Central memory CD8-positive, alpha-beta T cell (primary cell): ENCODE measurements at regions not wholly inside any gene's neighbourhood (a gene's known extent, or its start where the extent isn't known, plus 50 kb on each side); places are given as distances from the start of the nearest gene placed in this dataset.
A peak's percentile ranks its signal among the peaks of the same experiment; 100 is the strongest.

ENCODE experiments used
- ATAC-seq: fragments of 150-1000 bp; cut with Tn5 transposase; replicated peaks from 2 replicates; pipeline ENCODE4 v1.10.0; 2022; ENCODE audit warnings: mild to moderate bottlenecking, moderate FRiP score, moderate number of reproducible peaks; ENCODE audit not compliant: poor library complexity, severe bottlenecking; ENCODE audit errors: extremely low read depth
- DNase-seq, 2 donors: peaks; one replicate each; pipeline ENCODE4 v3.0.0; 2021; ENCODE audit warnings: low spot score in 2 of 2
- H3K27ac Mint-ChIP-seq: one replicate; pipeline ENCODE4 v1.8.0; 2022; ENCODE audit warnings: low read depth, mild to moderate bottlenecking, moderate library complexity, mixed read lengths
- H3K27me3 Mint-ChIP-seq: one replicate; pipeline ENCODE4 v1.8.0; 2022; ENCODE audit warnings: mixed read lengths
- H3K36me3 Mint-ChIP-seq: one replicate; pipeline ENCODE4 v1.8.0; 2022; ENCODE audit warnings: mild to moderate bottlenecking, moderate library complexity, mixed read lengths; ENCODE audit not compliant: insufficient read depth
- H3K4me1 Mint-ChIP-seq: one replicate; pipeline ENCODE4 v1.8.0; 2022; ENCODE audit warnings: mixed read lengths
- H3K4me3 Mint-ChIP-seq: one replicate; pipeline ENCODE4 v1.8.0; 2022; ENCODE audit warnings: mild to moderate bottlenecking, moderate library complexity, mixed read lengths
- H3K9me3 Mint-ChIP-seq: one replicate; pipeline ENCODE4 v1.8.0; 2022; ENCODE audit warnings: mixed read lengths

GRCh38 chr1:98405581-98406074 is 255.9 kb upstream of the SNX7 start:
- no peaks in the 10 kb centered on the region for H3K27me3 Mint-ChIP-seq
- peak overlapping the region; percentile 52 for H3K4me3 Mint-ChIP-seq
- H3K4me1 Mint-ChIP-seq, result peaks cover 33% of the 10 kb centered on the region
- peak overlapping the region; percentile 85 for H3K27ac Mint-ChIP-seq
- ATAC-seq, result peak; percentile 62
- H3K9me3 Mint-ChIP-seq, result no peaks in the 10 kb centered on the region
- H3K36me3 Mint-ChIP-seq, result no peaks in the 10 kb centered on the region
- DNase-seq, result no peak

GRCh38 chr1:98404866-98405265 is 256.7 kb upstream of the SNX7 start:
- peak overlapping the region; percentile 85 for H3K27ac Mint-ChIP-seq
- H3K4me1 Mint-ChIP-seq, result peaks cover 33% of the 10 kb centered on the region
- DNase-seq (no peak), ATAC-seq (no peak)
- no peaks in the 10 kb centered on the region for H3K9me3 Mint-ChIP-seq
- no peaks in the 10 kb centered on the region for H3K27me3 Mint-ChIP-seq
- H3K36me3 Mint-ChIP-seq, result no peaks in the 10 kb centered on the region
- no peak overlapping the region for H3K4me3 Mint-ChIP-seq

- ATAC-seq, result no peak
- Mint-ChIP-seq H3K36me3 (no peaks in the 10 kb centered on the region), H3K4me1 (peaks cover 33% of the 10 kb centered on the region), H3K27ac (peak overlapping the region; percentile 63), H3K27me3 (no peaks in the 10 kb centered on the region), H3K9me3 (no peaks in the 10 kb centered on the region), H3K4me3 (no peak overlapping the region)
- no peak for DNase-seq
Observed at GRCh38 chr1:98403963-98404480, 257.5 kb upstream of the SNX7 start.

GRCh38 chr1:98402860-98403259 is 258.7 kb upstream of the SNX7 start:
- H3K4me3 Mint-ChIP-seq, result peak overlapping the region; percentile 28
- ATAC-seq (no peak), DNase-seq (no peak)
- H3K4me1 Mint-ChIP-seq, result peaks cover 44% of the 10 kb centered on the region
- no peaks in the 10 kb centered on the region for H3K36me3 Mint-ChIP-seq
- no peaks in the 10 kb centered on the region for H3K9me3 Mint-ChIP-seq
- no peaks in the 10 kb centered on the region for H3K27me3 Mint-ChIP-seq
- H3K27ac Mint-ChIP-seq, result peak overlapping the region; percentile 63

GRCh38 chr1:98400446-98400845 is 261.1 kb upstream of the SNX7 start:
- Mint-ChIP-seq H3K27me3 (no peaks in the 10 kb centered on the region), H3K9me3 (no peaks in the 10 kb centered on the region), H3K4me3 (no peak overlapping the region), H3K4me1 (peaks cover 41% of the 10 kb centered on the region), H3K27ac (no peak overlapping the region), H3K36me3 (no peaks in the 10 kb centered on the region)
- DNase-seq, result no peak
- ATAC-seq, result no peak

DNA sequence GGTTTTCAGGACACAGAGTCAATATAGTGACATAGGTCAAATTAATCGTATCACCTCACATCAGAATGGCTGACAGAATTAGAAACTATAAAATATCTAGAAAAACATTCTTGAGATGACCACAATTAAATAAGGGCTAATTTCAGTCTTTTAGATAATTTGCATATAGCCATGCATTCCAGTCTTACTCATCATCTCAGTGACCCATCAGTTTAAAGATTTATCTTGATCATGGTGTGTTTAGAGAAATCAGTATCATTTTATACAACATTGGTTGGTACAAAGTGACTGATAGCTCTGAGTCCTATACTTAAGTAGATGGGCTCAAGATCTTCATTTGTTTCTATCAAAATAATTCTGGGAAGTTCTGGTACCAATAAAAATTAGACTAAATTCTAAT is 262.3 kb upstream of the SNX7 start:
- no peaks in the 10 kb centered on the region for H3K36me3 Mint-ChIP-seq
- no peak for DNase-seq

GRCh38 chr1:98398649-98399048 is 262.9 kb upstream of the SNX7 start:
- peaks cover 31% of the 10 kb centered on the region for H3K4me1 Mint-ChIP-seq
- no peak for DNase-seq
- no peaks in the 10 kb centered on the region for H3K27me3 Mint-ChIP-seq
- no peaks in the 10 kb centered on the region for H3K36me3 Mint-ChIP-seq
- H3K27ac Mint-ChIP-seq, result peak overlapping the region; percentile 25
- no peaks in the 10 kb centered on the region for H3K9me3 Mint-ChIP-seq
- H3K4me3 Mint-ChIP-seq, result no peak overlapping the region
- no peak for ATAC-seq

More for the DNA sequence above, 262.3 kb upstream of the SNX7 start:
- peaks cover 36% of the 10 kb centered on the region for H3K4me1 Mint-ChIP-seq
- no peak overlapping the region for H3K4me3 Mint-ChIP-seq
- no peak for ATAC-seq
- no peaks in the 10 kb centered on the region for H3K27me3 Mint-ChIP-seq
- H3K27ac Mint-ChIP-seq, result no peak overlapping the region
- no peaks in the 10 kb centered on the region for H3K9me3 Mint-ChIP-seq

- no peak for ATAC-seq
- no peaks in the 10 kb centered on the region for H3K9me3 Mint-ChIP-seq
- H3K4me1 Mint-ChIP-seq, result peaks cover 25% of the 10 kb centered on the region
- H3K36me3 Mint-ChIP-seq, result no peaks in the 10 kb centered on the region
- DNase-seq, result no peak
- peak overlapping the region; percentile 25 for H3K27ac Mint-ChIP-seq
- H3K27me3 Mint-ChIP-seq, result no peaks in the 10 kb centered on the region
- no peak overlapping the region for H3K4me3 Mint-ChIP-seq
Observed at GRCh38 chr1:98398092-98398491, 263.4 kb upstream of the SNX7 start.

GRCh38 chr1:98393719-98394118 is 267.8 kb upstream of the SNX7 start:
- no peak overlapping the region for H3K4me3 Mint-ChIP-seq
- no peaks in the 10 kb centered on the region for H3K27me3 Mint-ChIP-seq
- peaks cover 17% of the 10 kb centered on the region for H3K4me1 Mint-ChIP-seq
- peaks cover 4% of the 10 kb centered on the region for H3K9me3 Mint-ChIP-seq
- no peak for DNase-seq
- no peak overlapping the region for H3K27ac Mint-ChIP-seq
- H3K36me3 Mint-ChIP-seq, result no peaks in the 10 kb centered on the region
- no peak for ATAC-seq

DNA sequence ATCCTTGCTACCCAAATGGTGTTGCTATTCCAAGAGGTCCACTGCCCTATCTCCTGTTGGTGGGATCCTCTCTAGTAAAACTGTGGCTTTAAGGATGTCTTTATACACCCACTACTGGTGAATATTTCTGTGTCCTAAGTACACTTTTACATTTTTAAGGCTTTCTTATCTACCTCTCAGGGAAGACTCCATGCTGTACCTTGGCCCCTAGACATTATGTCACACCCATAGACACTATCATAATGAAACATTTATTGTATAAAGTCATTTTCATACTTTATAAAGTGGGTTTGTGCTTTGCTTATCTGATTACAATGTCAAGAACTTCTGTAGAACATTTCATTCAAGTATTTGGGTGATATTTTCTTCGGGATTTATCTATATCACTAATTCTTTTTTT is 270.3 kb upstream of the SNX7 start:
- Mint-ChIP-seq H3K36me3 (no peaks in the 10 kb centered on the region), H3K27ac (no peak overlapping the region), H3K4me1 (peaks cover 30% of the 10 kb centered on the region), H3K4me3 (no peak overlapping the region), H3K9me3 (peaks cover 4% of the 10 kb centered on the region), H3K27me3 (no peaks in the 10 kb centered on the region)
- ATAC-seq, result no peak
- DNase-seq, result no peak

GRCh38 chr1:98389809-98390208 is 271.7 kb upstream of the SNX7 start:
- Mint-ChIP-seq H3K36me3 (no peaks in the 10 kb centered on the region), H3K27me3 (no peaks in the 10 kb centered on the region), H3K4me3 (no peak overlapping the region), H3K9me3 (peaks cover 4% of the 10 kb centered on the region), H3K27ac (peak overlapping the region; percentile 23), H3K4me1 (peaks cover 30% of the 10 kb centered on the region)
- no peak for ATAC-seq
- no peak for DNase-seq

- Mint-ChIP-seq H3K27me3 (no peaks in the 10 kb centered on the region), H3K4me3 (peak overlapping the region; percentile 61), H3K27ac (peak overlapping the region; percentile 75), H3K9me3 (peaks cover 4% of the 10 kb centered on the region), H3K36me3 (no peaks in the 10 kb centered on the region), H3K4me1 (peaks cover 30% of the 10 kb centered on the region)
- ATAC-seq (peak; percentile 98), DNase-seq (peak in 1 of 2 donors; percentile 13)
Observed at GRCh38 chr1:98388441-98388840, 273.1 kb upstream of the SNX7 start.

DNA sequence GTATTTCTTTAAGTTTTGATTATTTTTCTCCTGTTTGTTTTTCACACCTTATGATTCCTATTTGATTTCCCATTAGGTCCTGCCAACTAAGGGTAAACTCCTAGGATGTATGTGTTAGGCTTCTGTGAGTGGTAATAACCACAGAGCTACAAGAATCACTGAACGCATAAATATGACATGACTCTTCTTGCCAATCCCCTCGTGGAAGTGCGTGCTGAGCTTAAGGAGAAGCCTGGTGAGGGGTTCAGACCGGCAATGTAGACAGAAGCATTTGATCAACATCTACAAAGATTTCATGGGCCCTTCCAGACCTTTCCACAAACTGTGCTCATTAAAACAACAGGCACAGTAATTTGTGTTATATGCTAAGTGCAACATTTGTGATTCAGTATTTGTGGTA is 273.8 kb upstream of the SNX7 start:
- Mint-ChIP-seq H3K4me1 (peaks cover 30% of the 10 kb centered on the region), H3K27ac (peak overlapping the region; percentile 75), H3K9me3 (peaks cover 4% of the 10 kb centered on the region), H3K4me3 (peak overlapping the region; percentile 61), H3K27me3 (no peaks in the 10 kb centered on the region), H3K36me3 (no peaks in the 10 kb centered on the region)
- peak; percentile 4 for ATAC-seq
- DNase-seq, result no peak
